NB4 (cell line): ENCODE measurements at regions not wholly inside any gene's neighbourhood (a gene's known extent, or its start where the extent isn't known, plus 50 kb on each side); places are given as distances from the start of the nearest gene placed in this dataset.

ENCODE experiments used
- CTCF ChIP-seq: IDR thresholded peaks from one replicate; pipeline ENCODE4 v1.5.1; 2012; ENCODE audit warnings: low read depth, low read length
- POLR2A ChIP-seq: IDR thresholded peaks from 2 replicates; pipeline ENCODE4 v1.6.1; 2011; ENCODE audit warnings: mild to moderate bottlenecking; ENCODE audit not compliant: insufficient read length; ENCODE audit errors: extremely low read depth

GRCh38 chr1:81008293-81008692 lies 792.4 kb upstream of the ADGRL2 start:
- TF ChIP-seq CTCF (no peak), POLR2A (no peak)
